NT2/D1 (cell line): ENCODE measurements at regions not wholly inside any gene's neighbourhood (a gene's known extent, or its start where the extent isn't known, plus 50 kb on each side); places are given as distances from the start of the nearest gene placed in this dataset.

Source experiments
- DNase-seq: peaks from one replicate; pipeline ENCODE4 v3.0.0-alpha.2; 2011; ENCODE audit warnings: low read depth, low spot score
- H3K27me3 ChIP-seq: 2 replicates; pipeline ENCODE4 v1.6.0; 2011; ENCODE audit warnings: mild to moderate bottlenecking; ENCODE audit not compliant: insufficient read length, insufficient read depth
- H3K36me3 ChIP-seq: 2 replicates; pipeline ENCODE4 v1.6.1; 2011; ENCODE audit warnings: mild to moderate bottlenecking, low read length, mixed read lengths; ENCODE audit not compliant: insufficient read depth, insufficient read length
- H3K4me1 ChIP-seq: 2 replicates; pipeline ENCODE4 v1.5.1; 2011; ENCODE audit not compliant: insufficient read depth, insufficient read length
- H3K4me3 ChIP-seq: 2 replicates; pipeline ENCODE4 v1.5.1; 2011; ENCODE audit warnings: low read depth; ENCODE audit not compliant: insufficient read length
- H3K9ac ChIP-seq: 2 replicates; pipeline ENCODE4 v1.6.0; 2011; ENCODE audit warnings: low read depth; ENCODE audit not compliant: insufficient read length
- H3K9me3 ChIP-seq: 2 replicates; pipeline ENCODE4 v1.5.1; 2011; ENCODE audit warnings: mild to moderate bottlenecking, low read length; ENCODE audit not compliant: insufficient read depth
- SUZ12 ChIP-seq: IDR thresholded peaks from 2 replicates; pipeline ENCODE4 v1.6.1; 2011; ENCODE audit not compliant: insufficient read length, insufficient read depth; ENCODE audit errors: extremely low read depth
- YY1 ChIP-seq: IDR thresholded peaks from 2 replicates; pipeline ENCODE4 v1.6.1; 2011; ENCODE audit not compliant: insufficient read length, insufficient read depth
- ZNF274 ChIP-seq: IDR thresholded peaks from 2 replicates; pipeline ENCODE4 v1.6.1; 2011; ENCODE audit warnings: mild to moderate bottlenecking, low read depth, low read length

GRCh38 chr16:73976644-73977043 lies 320.0 kb upstream of the PSMD7 start:
- H3K9me3 ChIP-seq = no peaks in the 10 kb centered on the region
- H3K27me3 ChIP-seq = no peaks in the 10 kb centered on the region
- DNase-seq = no peak
- H3K36me3 ChIP-seq = no peaks in the 10 kb centered on the region
- H3K4me1 ChIP-seq = no peaks in the 10 kb centered on the region
- no peak overlapping the region for H3K4me3 ChIP-seq
- H3K9ac ChIP-seq = no peak overlapping the region
- TF ChIP-seq ZNF274 (no peak), SUZ12 (no peak), YY1 (no peak)

DNA sequence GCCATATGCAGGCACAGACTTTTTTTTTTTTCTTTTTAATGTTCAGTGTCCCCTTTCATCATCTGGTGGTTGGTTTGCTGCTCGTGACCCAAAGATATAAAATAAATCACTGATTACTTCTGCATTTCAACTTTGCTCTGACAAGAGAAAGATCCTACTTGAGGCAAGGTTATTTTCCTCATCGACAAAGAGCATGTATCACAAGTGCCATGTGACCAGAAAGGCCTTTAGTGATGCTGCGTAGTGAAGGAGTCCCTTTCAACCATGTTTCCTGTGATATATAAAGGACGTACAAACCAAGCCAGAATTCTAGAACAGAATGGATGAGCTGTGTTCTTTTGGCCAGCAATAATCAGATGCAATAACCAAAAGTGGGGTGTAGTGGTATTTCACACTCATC lies 323.4 kb upstream of the PSMD7 start:
- Histone ChIP-seq H3K4me3 (no peak overlapping the region), H3K27me3 (no peaks in the 10 kb centered on the region), H3K9me3 (no peaks in the 10 kb centered on the region), H3K9ac (no peak overlapping the region), H3K36me3 (no peaks in the 10 kb centered on the region), H3K4me1 (no peaks in the 10 kb centered on the region)
- TF ChIP-seq YY1 = no peak
- no peak for TF ChIP-seq ZNF274
- no peak for TF ChIP-seq SUZ12
- DNase-seq = no peak

DNA sequence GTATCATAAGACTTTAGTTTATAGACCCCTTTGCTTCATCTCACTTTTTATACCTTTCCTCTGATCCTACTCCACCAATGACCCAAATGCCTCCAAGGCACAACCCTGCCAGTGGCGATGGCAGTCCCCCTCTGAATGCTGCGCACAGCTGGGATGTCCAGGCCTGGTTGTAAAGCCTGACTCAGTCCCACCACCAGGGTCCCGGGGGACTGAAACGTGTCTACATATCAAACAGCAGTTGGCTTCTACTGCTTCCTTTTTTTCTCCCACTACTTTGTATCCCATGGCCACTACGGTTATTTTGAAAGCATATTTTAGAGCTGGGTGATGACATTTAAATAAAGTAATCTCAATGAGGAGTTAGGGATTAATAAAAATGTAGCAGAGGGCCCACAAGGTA lies 329.8 kb upstream of the PSMD7 start:
- H3K27me3 ChIP-seq = no peaks in the 10 kb centered on the region
- no peaks in the 10 kb centered on the region for H3K4me1 ChIP-seq
- TF ChIP-seq ZNF274 (no peak), SUZ12 (no peak), YY1 (no peak)
- peaks cover 10% of the 10 kb centered on the region for H3K9me3 ChIP-seq
- H3K36me3 ChIP-seq = no peaks in the 10 kb centered on the region
- no peak overlapping the region for H3K4me3 ChIP-seq
- DNase-seq = no peak
- H3K9ac ChIP-seq = no peak overlapping the region

DNA sequence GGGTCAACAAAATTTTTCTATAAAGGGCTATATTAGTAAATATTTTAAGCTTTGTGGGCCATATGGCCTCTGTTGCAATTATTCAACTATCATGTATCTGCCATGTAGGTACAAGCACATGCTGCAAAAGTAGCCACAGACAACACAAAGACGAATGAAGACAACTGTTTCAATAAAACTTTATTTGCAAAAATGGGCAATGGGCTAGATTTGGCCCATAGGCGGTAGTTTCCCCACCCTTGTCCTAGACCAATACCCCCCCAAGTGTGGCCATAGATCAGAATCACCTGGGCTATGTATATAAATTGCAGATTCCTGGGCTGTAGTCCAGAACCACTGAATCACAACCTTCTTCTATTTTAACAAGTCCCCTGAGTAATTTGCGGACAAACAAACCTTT lies 331.0 kb upstream of the PSMD7 start:
- TF ChIP-seq SUZ12 (no peak), YY1 (no peak)
- no peak for DNase-seq
- H3K9me3 ChIP-seq = peaks cover 15% of the 10 kb centered on the region
- no peak overlapping the region for H3K9ac ChIP-seq
- no peaks in the 10 kb centered on the region for H3K27me3 ChIP-seq
- no peaks in the 10 kb centered on the region for H3K4me1 ChIP-seq
- no peaks in the 10 kb centered on the region for H3K36me3 ChIP-seq
- no peak overlapping the region for H3K4me3 ChIP-seq

GRCh38 chr16:73956587-73957494 lies 339.8 kb upstream of the PSMD7 start:
- TF ChIP-seq SUZ12 (no peak), ZNF274 (no peak), YY1 (no peak)
- H3K9me3 ChIP-seq = peaks cover 5% of the 10 kb centered on the region; the same call in 1 of the 2 replicates
- H3K27me3 ChIP-seq = no peaks in the 10 kb centered on the region
- peak; percentile 46 for DNase-seq
- H3K9ac ChIP-seq = no peak overlapping the region
- no peaks in the 10 kb centered on the region for H3K36me3 ChIP-seq
- H3K4me3 ChIP-seq = no peak overlapping the region
- H3K4me1 ChIP-seq = no peaks in the 10 kb centered on the region

DNA sequence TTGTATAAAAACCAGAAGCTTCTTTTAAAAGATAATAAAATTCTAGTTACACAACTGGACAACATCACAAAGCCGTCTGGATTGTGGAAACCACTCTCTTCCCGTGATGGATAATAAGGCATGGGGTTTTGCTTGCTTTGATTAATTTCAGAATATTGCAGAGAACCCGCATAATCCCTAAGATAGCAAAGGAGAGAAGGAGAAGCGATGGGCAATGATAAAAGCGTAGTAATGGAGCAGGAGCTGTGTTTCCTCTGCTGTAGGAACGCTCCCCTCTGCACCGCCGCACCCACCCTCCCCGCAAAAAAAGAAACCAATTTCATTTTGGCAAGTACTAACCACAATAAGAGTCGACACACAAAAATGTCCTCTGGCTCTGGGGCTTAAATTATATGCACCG lies 340.9 kb upstream of the PSMD7 start:
- Histone ChIP-seq H3K27me3 (no peaks in the 10 kb centered on the region), H3K9me3 (no peaks in the 10 kb centered on the region), H3K4me1 (peaks cover 5% of the 10 kb centered on the region), H3K9ac (no peak overlapping the region), H3K4me3 (no peak overlapping the region), H3K36me3 (no peaks in the 10 kb centered on the region)
- TF ChIP-seq SUZ12 = no peak
- no peak for TF ChIP-seq ZNF274
- TF ChIP-seq YY1 = no peak
- DNase-seq = no peak

GRCh38 chr16:73955255-73955654 lies 341.4 kb upstream of the PSMD7 start:
- Histone ChIP-seq H3K36me3 (no peaks in the 10 kb centered on the region), H3K4me1 (peaks cover 5% of the 10 kb centered on the region), H3K9ac (no peak overlapping the region), H3K27me3 (no peaks in the 10 kb centered on the region), H3K9me3 (no peaks in the 10 kb centered on the region), H3K4me3 (no peak overlapping the region)
- DNase-seq = no peak
- TF ChIP-seq SUZ12 = no peak
- TF ChIP-seq ZNF274 = no peak
- TF ChIP-seq YY1 = no peak

DNA sequence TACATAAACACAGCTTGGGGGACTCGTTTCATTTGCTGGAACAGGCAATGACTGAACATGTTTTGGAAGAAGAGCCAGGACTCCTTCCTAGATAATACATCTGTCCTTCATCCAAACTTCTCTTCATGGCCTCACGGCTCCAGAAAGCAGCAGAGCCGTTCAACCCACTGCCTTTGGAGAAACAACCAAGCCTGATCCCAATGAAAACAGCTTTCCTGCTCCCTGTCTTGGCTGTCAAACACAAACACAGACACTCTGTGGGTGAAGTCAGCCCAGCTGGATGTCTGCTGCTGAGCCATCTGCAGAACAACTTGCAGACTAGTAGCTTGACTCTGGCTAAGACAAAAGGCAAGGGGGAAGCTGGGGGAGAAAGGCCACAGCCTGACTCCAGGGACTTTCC lies 345.1 kb upstream of the PSMD7 start:
- no peaks in the 10 kb centered on the region for H3K9me3 ChIP-seq
- no peaks in the 10 kb centered on the region for H3K36me3 ChIP-seq
- no peak overlapping the region for H3K4me3 ChIP-seq
- peaks cover 5% of the 10 kb centered on the region for H3K4me1 ChIP-seq
- no peak for DNase-seq
- H3K27me3 ChIP-seq = no peaks in the 10 kb centered on the region
- no peak overlapping the region for H3K9ac ChIP-seq
- TF ChIP-seq YY1 = no peak
- no peak for TF ChIP-seq ZNF274
- TF ChIP-seq SUZ12 = no peak
